AG04450 (cell line): ENCODE measurements at regions not wholly inside any gene's neighbourhood (a gene's known extent, or its start where the extent isn't known, plus 50 kb on each side); places are given as distances from the start of the nearest gene placed in this dataset.

Source experiments
- CTCF ChIA-PET: fragments of 300-600, 350-600 bp; formaldehyde crosslinking; extraction: SDS; loops from one replicate; lab custom pipeline; 2022; ENCODE audit warnings: antibody characterized with exemption, inconsistent platforms; lab: Charles Lee
- POLR2A ChIA-PET: fragments of 350-600 bp; formaldehyde crosslinking; extraction: SDS; loops from one replicate; lab custom pipeline; 2021; ENCODE audit warnings: antibody characterized with exemption, inconsistent platforms; lab: Yijun Ruan, JAX
- DNase-seq: peaks from one replicate; pipeline ENCODE4 v3.0.0-alpha.2; 2011; ENCODE audit warnings: low read depth, low spot score
- H3K27ac ChIP-seq: one replicate; pipeline ENCODE4 v1.5.1; 2012; ENCODE audit warnings: low read depth, low read length, control low read depth
- H3K27me3 ChIP-seq: one replicate; pipeline ENCODE4 v1.6.0; 2012; ENCODE audit warnings: low read length; ENCODE audit not compliant: control insufficient read depth, insufficient read depth
- H3K4me3 ChIP-seq: 2 replicates; pipeline ENCODE4 v1.5.1; 2011; ENCODE audit warnings: mild to moderate bottlenecking, low read depth, low read length, control low read depth
- H3K9me3 ChIP-seq: 2 replicates; pipeline ENCODE4 v1.5.1; 2012; ENCODE audit warnings: low read length; ENCODE audit not compliant: control insufficient read depth, insufficient read depth
- CTCF ChIP-seq: IDR thresholded peaks from 2 replicates; pipeline ENCODE4 v1.5.1; 2011; ENCODE audit warnings: low read depth, low read length, control low read depth, inconsistent platforms

- Histone ChIP-seq H3K27me3 (no peaks in the 10 kb centered on the region), H3K27ac (no peak overlapping the region), H3K4me3 (no peak overlapping the region), H3K9me3 (peaks cover 9% of the 10 kb centered on the region)
- ChIA-PET POLR2A (no interaction called here), CTCF (interaction anchor here (0.6 kb wide), 1 partner anchor 1323 kb away, joined by 4 read pairs; no protein-coding TSS in a partner anchor)
- TF ChIP-seq CTCF, result no peak
- DNase-seq, result no peak
Observed at GRCh38 chr11:97786961-97787360, 1233.8 kb upstream of the CNTN5 start.

- H3K9me3 ChIP-seq, result peaks cover 2% of the 10 kb centered on the region
- CTCF ChIA-PET, result no interaction called here
- H3K27me3 ChIP-seq, result no peaks in the 10 kb centered on the region
Observed at GRCh38 chr11:97794876-97795275, 1225.9 kb upstream of the CNTN5 start.

GRCh38 chr11:97800891-97801290 is 1219.9 kb upstream of the CNTN5 start:
- Histone ChIP-seq H3K4me3 (no peak overlapping the region), H3K27me3 (no peaks in the 10 kb centered on the region), H3K27ac (no peak overlapping the region), H3K9me3 (no peaks in the 10 kb centered on the region)
- TF ChIP-seq CTCF, result no peak
- ChIA-PET POLR2A (no interaction called here), CTCF (no interaction called here)
- DNase-seq, result no peak

More at GRCh38 chr11:97794876-97795275, 1225.9 kb upstream of the CNTN5 start:
- TF ChIP-seq CTCF, result no peak
- no peak for DNase-seq
- Histone ChIP-seq H3K4me3 (no peak overlapping the region), H3K27ac (no peak overlapping the region)
- POLR2A ChIA-PET, result no interaction called here

- ChIA-PET CTCF (no interaction called here), POLR2A (no interaction called here)
- DNase-seq, result no peak
- TF ChIP-seq CTCF, result no peak
- Histone ChIP-seq H3K27me3 (no peaks in the 10 kb centered on the region), H3K9me3 (no peaks in the 10 kb centered on the region), H3K4me3 (no peak overlapping the region), H3K27ac (no peak overlapping the region)
Observed at GRCh38 chr11:97814325-97814959, 1206.3 kb upstream of the CNTN5 start.

- POLR2A ChIA-PET, result no interaction called here
Observed at GRCh38 chr11:97815667-97816066, 1205.1 kb upstream of the CNTN5 start.

More at GRCh38 chr11:97815667-97816066, 1205.1 kb upstream of the CNTN5 start:
- no peaks in the 10 kb centered on the region for H3K27me3 ChIP-seq
- DNase-seq, result no peak
- CTCF ChIA-PET, result no interaction called here
- TF ChIP-seq CTCF, result no peak
- H3K4me3 ChIP-seq, result no peak overlapping the region
- no peak overlapping the region for H3K27ac ChIP-seq
- H3K9me3 ChIP-seq, result no peaks in the 10 kb centered on the region
